Immature natural killer cell (primary cell): ENCODE measurements at regions not wholly inside any gene's neighbourhood (a gene's known extent, or its start where the extent isn't known, plus 50 kb on each side); places are given as distances from the start of the nearest gene placed in this dataset.

ENCODE experiments used
- DNase-seq, 3 donors: peaks; one replicate each; pipeline ENCODE4 v3.0.0; 2022; ENCODE audit warnings: mixed read lengths in 1 of 3
- H3K27ac Mint-ChIP-seq, 6 donors: one replicate each; pipeline ENCODE4 v1.8.0; 2020; ENCODE audit warnings: mixed read lengths in 6 of 6, mild to moderate bottlenecking in 5 of 6, inconsistent platforms in 4 of 6, moderate library complexity in 3 of 6
- H3K27me3 Mint-ChIP-seq, 3 donors: one replicate each; pipeline ENCODE4 v1.8.0; 2020 to 2021; ENCODE audit warnings: low read depth in 3 of 3, mild to moderate bottlenecking in 3 of 3, mixed read lengths in 3 of 3, moderate library complexity in 3 of 3, inconsistent platforms in 1 of 3
- H3K36me3 Mint-ChIP-seq, 3 donors: one replicate each; pipeline ENCODE4 v1.8.0; 2020; ENCODE audit warnings: mixed read lengths in 3 of 3, inconsistent platforms in 2 of 3, mild to moderate bottlenecking in 2 of 3
- H3K4me1 Mint-ChIP-seq, 2 donors: one replicate each; pipeline ENCODE4 v1.8.0; 2020; ENCODE audit warnings: inconsistent platforms in 2 of 2, mild to moderate bottlenecking in 2 of 2, mixed read lengths in 2 of 2, moderate library complexity in 1 of 2
- H3K4me3 Mint-ChIP-seq, 5 donors: one replicate each; pipeline ENCODE4 v1.8.0; 2020; ENCODE audit warnings: mild to moderate bottlenecking in 5 of 5, mixed read lengths in 5 of 5, inconsistent platforms in 3 of 5, moderate library complexity in 3 of 5
- H3K9me3 Mint-ChIP-seq, 6 donors: one replicate each; pipeline ENCODE4 v1.8.0; 2020; ENCODE audit warnings: mild to moderate bottlenecking in 6 of 6, mixed read lengths in 6 of 6, inconsistent platforms in 4 of 6, moderate library complexity in 3 of 6

DNA sequence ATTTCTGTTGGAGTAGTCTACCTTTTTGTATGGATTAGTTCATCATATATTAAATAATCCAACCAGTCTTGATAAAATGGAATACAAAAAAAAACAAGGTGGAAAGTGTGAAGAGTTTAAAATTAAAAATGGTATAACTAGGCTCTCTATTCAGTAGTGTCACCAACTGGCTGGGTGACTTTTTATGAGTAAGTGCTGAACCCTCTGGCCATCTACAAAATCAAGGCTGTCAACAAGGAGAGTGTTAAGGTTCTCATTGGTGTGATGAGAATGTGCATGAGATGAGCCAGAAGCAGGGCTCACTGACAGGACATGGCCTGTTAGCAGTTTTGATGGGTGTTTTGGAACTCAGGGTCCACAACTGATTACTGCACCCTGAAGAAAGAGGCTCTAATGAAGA, 343.2 kb downstream of the AASDHPPT start:
- Mint-ChIP-seq H3K36me3 (no peaks in the 10 kb centered on the region), H3K27ac (no peak overlapping the region)
- DNase-seq, result no peak

DNA sequence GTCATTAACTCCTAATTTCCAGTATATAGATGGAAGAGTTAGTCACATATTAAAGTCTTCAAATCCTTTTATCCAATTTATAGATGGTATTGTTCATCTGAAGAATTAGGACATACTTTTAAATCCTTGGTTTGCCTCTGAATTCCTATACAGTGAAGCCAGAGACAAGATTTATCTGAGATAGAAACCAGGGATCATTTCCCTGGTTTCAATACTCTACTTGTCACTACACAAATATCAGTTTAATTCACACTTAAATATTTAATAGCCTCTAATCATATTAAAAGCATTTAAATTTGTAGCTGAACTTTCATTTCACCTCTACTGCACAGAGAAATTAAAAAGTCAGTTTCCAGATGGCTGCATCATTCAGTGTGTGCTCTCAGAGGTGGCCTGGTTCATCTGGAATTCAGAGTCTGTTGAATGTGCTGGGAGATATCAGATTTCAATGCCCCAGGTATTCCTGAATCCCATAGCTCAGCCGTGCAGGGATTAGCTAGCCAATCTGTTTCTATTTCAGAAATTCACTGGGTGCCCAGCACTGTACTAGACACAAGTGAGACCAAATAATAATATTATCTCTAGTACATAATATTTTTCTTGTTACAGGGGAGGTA, 344.3 kb downstream of the AASDHPPT start:
- Mint-ChIP-seq H3K4me3 (no peak overlapping the region), H3K27me3 (no peaks in the 10 kb centered on the region), H3K4me1 (no peaks in the 10 kb centered on the region), H3K36me3 (no peaks in the 10 kb centered on the region), H3K27ac (no peak overlapping the region), H3K9me3 (peaks cover 10 to 19% (median 12%) of the 10 kb centered on the region in 6 donors)
- DNase-seq, result no peak

More for the DNA sequence above, 343.2 kb downstream of the AASDHPPT start:
- Mint-ChIP-seq H3K27me3 (no peaks in the 10 kb centered on the region), H3K4me3 (no peak overlapping the region), H3K4me1 (no peaks in the 10 kb centered on the region), H3K9me3 (peaks cover 12 to 23% (median 16%) of the 10 kb centered on the region in 6 donors)

DNA sequence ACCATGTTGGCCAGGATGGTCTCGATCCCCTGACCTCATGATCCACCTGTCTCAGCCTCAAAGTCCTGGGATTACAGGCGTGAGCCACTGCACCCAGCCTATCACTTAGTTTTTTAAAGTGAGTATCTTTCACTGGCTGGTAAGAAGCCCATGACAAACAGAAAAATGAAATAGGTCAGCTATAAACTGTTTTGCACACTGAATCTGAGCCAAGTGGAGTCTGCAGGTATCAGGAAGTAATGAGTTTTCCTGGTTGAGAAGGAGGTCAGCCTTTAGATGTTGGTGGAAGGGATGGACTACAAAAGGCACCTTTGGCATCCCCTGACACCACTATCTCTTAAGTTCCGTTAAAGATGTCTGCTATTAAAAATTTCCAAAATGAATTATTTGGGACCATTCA, 345.1 kb downstream of the AASDHPPT start:
- H3K27ac Mint-ChIP-seq, result no peak overlapping the region
- no peaks in the 10 kb centered on the region for H3K36me3 Mint-ChIP-seq
- peaks cover 9 to 18% (median 10%) of the 10 kb centered on the region in 6 donors for H3K9me3 Mint-ChIP-seq
- peaks cover 0 to 2% (median 0%) of the 10 kb centered on the region in 3 donors for H3K27me3 Mint-ChIP-seq
- H3K4me3 Mint-ChIP-seq, result no peak overlapping the region
- no peak for DNase-seq
- H3K4me1 Mint-ChIP-seq, result no peaks in the 10 kb centered on the region

DNA sequence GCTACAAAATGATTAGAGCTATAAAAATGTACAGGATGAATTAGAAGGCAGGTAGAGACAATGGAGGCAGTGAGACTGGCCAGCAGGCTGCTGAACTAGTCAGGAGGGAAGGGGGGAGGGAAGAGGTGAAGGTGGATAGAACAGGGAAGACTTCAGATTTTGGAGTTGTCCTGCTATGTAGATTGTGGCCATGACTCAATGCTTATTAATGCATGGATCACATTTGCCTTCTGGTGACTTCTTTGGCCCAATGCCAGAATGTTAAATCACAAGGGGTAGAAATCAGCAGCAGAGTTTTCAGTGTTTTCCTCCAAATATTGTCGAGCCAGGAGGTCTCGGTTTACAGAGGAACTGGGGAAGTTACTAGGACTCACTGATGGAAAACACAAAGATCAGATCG, 346.6 kb downstream of the AASDHPPT start:
- Mint-ChIP-seq H3K27me3 (peaks cover 0 to 2% (median 0%) of the 10 kb centered on the region in 3 donors), H3K27ac (no peak overlapping the region)

DNA sequence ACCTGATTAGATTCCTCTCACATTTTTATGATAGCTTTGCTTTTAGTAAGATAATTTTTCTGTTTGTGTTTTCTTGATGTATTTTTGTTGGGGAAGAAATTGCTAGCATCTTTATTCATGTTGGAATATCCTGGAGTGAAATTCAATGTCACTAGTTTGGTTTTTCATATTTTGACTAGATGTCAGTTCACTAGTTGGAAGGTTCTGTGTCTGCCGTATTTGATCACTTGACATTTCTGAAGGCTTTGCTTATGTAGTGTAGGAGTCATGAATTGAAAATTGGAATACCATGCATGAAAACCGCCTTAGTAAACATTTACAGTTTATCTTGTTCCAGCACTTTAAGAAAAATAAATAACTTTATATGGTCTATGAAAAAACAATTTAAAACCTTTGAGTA, 348.4 kb downstream of the AASDHPPT start:
- no peak for DNase-seq
- no peak overlapping the region for H3K27ac Mint-ChIP-seq
- no peaks in the 10 kb centered on the region for H3K4me1 Mint-ChIP-seq
- peaks cover 4 to 28% (median 10%) of the 10 kb centered on the region in 6 donors for H3K9me3 Mint-ChIP-seq
- H3K4me3 Mint-ChIP-seq, result no peak overlapping the region
- H3K27me3 Mint-ChIP-seq, result peaks cover 0 to 2% (median 0%) of the 10 kb centered on the region in 3 donors
- H3K36me3 Mint-ChIP-seq, result no peaks in the 10 kb centered on the region

More for the DNA sequence above, 346.6 kb downstream of the AASDHPPT start:
- Mint-ChIP-seq H3K4me3 (no peak overlapping the region), H3K36me3 (no peaks in the 10 kb centered on the region), H3K4me1 (no peaks in the 10 kb centered on the region), H3K9me3 (peaks cover 6 to 26% (median 10%) of the 10 kb centered on the region in 6 donors)
- DNase-seq, result no peak

DNA sequence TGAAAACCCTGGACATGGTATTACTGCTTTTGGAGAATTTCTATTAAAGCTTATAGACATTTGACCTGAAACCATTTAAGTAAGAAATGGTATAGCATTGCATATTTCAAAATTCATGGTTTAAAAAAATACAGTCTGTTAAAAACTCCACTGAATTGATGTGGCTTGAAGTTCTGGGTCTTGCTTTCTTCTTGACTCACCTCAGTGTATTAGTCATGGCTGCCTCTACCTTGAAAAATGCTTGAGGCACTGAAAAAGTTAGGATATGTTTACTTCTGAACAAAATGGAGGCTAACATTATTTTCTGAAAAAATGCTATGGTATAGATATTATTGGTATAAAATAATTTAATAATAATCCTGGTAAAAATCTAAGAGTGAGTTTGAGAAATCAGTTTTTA, 349.2 kb downstream of the AASDHPPT start:
- Mint-ChIP-seq H3K9me3 (peaks cover 0 to 30% (median 8%) of the 10 kb centered on the region in 6 donors), H3K4me3 (no peak overlapping the region), H3K4me1 (no peaks in the 10 kb centered on the region), H3K36me3 (no peaks in the 10 kb centered on the region), H3K27me3 (peaks cover 0 to 2% (median 0%) of the 10 kb centered on the region in 3 donors), H3K27ac (no peak overlapping the region)
- no peak for DNase-seq

DNA sequence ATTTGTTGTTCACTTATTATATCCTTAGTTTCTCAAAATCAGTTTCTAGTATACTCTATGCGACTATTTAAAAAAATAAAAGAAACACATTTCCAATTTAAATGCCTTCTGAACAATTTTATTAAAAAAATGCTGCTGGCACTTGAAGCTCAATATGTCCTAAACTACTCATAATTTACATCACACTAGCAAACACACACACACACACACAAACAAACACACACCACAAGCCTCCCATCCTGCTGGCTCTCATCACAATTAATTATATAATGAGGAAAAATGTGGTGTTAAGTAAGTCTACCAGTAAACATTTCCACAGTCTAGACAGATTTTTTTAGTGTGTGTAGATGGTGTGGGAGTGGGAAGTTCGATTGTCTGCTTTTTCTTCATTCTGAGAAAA, 350.3 kb downstream of the AASDHPPT start:
- DNase-seq, result no peak
- peaks cover 0 to 34% (median 8%) of the 10 kb centered on the region in 6 donors for H3K9me3 Mint-ChIP-seq
- H3K27me3 Mint-ChIP-seq, result peaks cover 0 to 2% (median 0%) of the 10 kb centered on the region in 3 donors
- no peaks in the 10 kb centered on the region for H3K36me3 Mint-ChIP-seq
- H3K27ac Mint-ChIP-seq, result no peak overlapping the region
- no peaks in the 10 kb centered on the region for H3K4me1 Mint-ChIP-seq
- H3K4me3 Mint-ChIP-seq, result no peak overlapping the region

DNA sequence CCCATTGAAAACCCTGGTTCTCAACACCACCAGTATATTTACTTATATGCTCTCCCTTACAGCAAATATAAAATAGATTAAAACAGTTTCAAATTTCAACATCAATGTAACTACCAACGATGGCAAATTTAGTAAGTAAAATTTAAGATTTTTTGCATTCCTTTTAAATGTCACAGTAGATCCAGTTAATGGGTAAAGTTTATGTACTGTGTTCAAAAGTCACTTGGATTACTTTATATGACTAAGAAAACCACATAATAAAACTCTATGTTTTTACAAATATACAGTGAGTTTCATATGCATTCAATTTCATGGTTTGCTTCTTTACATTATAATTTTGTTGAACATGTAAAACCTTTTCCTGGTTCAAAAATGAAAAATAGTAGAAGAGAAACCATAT, 364.6 kb downstream of the AASDHPPT start:
- no peak overlapping the region for H3K4me3 Mint-ChIP-seq
- H3K27me3 Mint-ChIP-seq, result no peaks in the 10 kb centered on the region
- no peaks in the 10 kb centered on the region for H3K36me3 Mint-ChIP-seq
- H3K4me1 Mint-ChIP-seq, result no peaks in the 10 kb centered on the region
- no peak for DNase-seq
- H3K27ac Mint-ChIP-seq, result no peak overlapping the region
- H3K9me3 Mint-ChIP-seq, result peaks cover 7 to 40% (median 17%) of the 10 kb centered on the region in 6 donors

DNA sequence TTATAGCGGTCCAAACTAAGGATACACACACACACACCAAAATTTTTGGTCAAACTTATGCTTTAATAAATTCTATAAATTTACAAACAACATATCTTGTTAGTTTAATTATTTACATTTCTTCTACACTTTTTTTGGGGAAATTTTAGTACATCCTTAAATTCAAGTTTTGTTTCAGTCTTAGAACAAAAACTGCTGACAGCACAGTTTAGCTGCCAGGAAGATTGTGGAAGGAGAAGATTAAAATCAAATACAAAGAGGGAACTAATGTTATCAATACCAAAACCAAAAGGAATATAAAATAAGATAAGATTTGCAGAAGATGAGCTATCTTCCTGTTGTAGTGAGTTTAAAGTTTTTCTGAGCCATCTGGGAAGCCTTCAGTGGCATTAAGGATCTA, 368.8 kb downstream of the AASDHPPT start:
- Mint-ChIP-seq H3K4me3 (no peak overlapping the region), H3K4me1 (no peaks in the 10 kb centered on the region), H3K36me3 (peaks cover 0 to 2% (median 0%) of the 10 kb centered on the region in 3 donors), H3K9me3 (peaks cover 8 to 64% (median 27%) of the 10 kb centered on the region in 6 donors), H3K27ac (no peak overlapping the region), H3K27me3 (no peaks in the 10 kb centered on the region)
- no peak for DNase-seq

DNA sequence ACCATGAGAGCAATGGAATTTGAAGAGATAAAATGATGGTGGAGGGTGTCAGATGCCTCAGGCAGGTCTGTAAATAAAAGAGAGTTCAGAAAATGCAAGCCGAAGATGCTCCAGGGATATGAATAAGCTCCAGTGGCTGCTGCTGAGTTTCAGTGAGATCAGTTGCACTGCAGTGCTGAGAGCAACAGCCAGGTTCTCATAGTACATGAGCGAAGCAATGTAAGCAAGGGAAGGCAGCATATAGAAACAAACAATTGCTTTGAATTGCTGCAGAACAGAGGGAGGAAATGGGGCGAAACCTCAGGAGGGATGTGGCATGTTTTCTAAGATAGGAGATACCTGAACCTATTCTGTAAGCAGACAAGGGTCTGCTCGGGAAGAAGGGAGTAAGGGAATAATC, 369.5 kb downstream of the AASDHPPT start:
- no peaks in the 10 kb centered on the region for H3K27me3 Mint-ChIP-seq
- no peak overlapping the region for H3K4me3 Mint-ChIP-seq
- H3K4me1 Mint-ChIP-seq, result no peaks in the 10 kb centered on the region
- H3K36me3 Mint-ChIP-seq, result peaks cover 0 to 3% (median 0%) of the 10 kb centered on the region in 3 donors
- DNase-seq, result no peak
- H3K27ac Mint-ChIP-seq, result no peak overlapping the region
- H3K9me3 Mint-ChIP-seq, result peaks cover 8 to 57% (median 27%) of the 10 kb centered on the region in 6 donors

DNA sequence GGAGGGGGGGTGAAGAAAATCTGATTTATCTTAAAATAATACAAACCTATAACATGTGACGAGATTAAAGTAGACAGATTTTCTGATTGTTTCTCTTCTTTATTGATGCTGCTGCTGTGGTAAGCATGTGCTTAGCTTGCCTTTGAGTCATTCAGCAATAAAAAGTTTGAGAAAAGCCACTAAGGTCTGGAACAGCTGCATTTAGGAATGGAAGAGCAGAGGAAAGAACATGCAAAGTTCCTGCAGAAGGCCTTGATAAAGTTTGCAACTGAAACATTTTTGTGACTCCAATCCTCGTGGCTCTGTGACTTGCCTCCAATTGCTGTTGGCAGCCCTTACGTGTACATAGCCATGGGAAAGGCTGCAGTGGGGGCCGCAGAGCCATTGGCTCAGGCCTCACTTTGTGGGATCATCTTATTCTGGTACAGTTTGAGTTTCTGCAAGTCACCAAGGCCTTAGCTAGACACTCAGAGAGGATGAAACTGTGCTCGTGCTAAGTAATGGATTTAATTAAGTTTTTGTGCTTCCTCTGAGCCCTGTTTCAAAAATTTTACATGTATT, 370.2 kb downstream of the AASDHPPT start:
- Mint-ChIP-seq H3K27me3 (no peaks in the 10 kb centered on the region), H3K27ac (no peak overlapping the region), H3K9me3 (peaks cover 8 to 56% (median 30%) of the 10 kb centered on the region in 6 donors), H3K36me3 (peaks cover 0 to 3% (median 0%) of the 10 kb centered on the region in 3 donors), H3K4me3 (no peak overlapping the region), H3K4me1 (no peaks in the 10 kb centered on the region)
- DNase-seq, result no peak

DNA sequence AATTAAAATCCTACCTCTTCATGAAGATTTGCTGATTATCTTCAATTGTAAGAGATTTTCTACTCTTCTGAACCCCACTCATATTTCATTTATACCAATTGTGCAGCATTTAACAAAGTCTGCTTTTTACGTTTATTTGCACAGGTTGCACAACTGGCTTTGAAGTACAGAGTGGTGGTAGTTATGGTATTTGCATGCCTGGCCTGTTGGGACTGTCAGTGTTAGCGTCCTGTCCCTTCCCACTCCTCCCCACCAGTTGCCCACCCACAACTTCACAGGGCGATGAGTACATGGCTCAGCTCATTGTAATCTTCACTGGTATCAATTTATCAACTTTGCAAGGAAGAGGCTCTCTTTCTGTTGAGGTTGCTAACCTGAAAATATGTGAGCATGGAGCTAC, 372.3 kb downstream of the AASDHPPT start:
- Mint-ChIP-seq H3K27ac (no peak overlapping the region), H3K4me1 (no peaks in the 10 kb centered on the region)
- DNase-seq, result no peak

DNA sequence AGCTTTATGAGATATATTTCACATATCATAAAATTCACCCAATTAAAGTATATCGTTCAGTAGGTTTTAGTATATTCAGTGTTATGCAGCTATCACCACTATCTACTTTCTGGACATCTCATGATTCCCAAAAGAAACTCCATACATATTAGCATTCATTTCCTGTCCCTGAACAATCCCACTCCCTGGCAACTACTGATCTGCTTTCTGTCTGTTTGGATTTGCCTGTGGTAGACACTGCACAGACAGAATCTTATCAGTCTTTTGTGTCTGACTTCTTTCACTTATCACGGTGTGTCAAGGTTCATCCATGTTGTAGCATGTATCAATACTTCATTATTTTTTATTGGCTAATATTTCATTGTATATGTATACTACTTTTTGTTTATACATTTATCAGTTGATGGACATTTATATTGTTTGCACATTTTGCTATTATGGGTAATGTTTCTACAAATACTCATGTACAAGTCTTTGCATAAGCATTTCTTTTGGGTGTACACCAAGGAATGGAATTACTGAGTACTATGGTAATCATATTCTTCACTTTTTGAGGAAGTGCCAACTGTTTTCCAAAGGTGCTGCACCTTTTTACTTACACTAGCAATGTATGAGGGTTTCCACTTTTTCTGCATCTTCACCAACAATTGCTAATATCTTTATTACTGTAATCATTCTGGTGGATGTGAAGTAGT, 373.9 kb downstream of the AASDHPPT start:
- DNase-seq, result no peak
- H3K4me3 Mint-ChIP-seq, result no peak overlapping the region
- no peaks in the 10 kb centered on the region for H3K27me3 Mint-ChIP-seq
- no peak overlapping the region for H3K27ac Mint-ChIP-seq
- H3K4me1 Mint-ChIP-seq, result no peaks in the 10 kb centered on the region
- H3K36me3 Mint-ChIP-seq, result peaks cover 0 to 3% (median 0%) of the 10 kb centered on the region in 3 donors
- peaks cover 13 to 58% (median 36%) of the 10 kb centered on the region in 6 donors for H3K9me3 Mint-ChIP-seq

More for the DNA sequence above, 372.3 kb downstream of the AASDHPPT start:
- H3K9me3 Mint-ChIP-seq, result peaks cover 13 to 69% (median 35%) of the 10 kb centered on the region in 6 donors
- no peaks in the 10 kb centered on the region for H3K27me3 Mint-ChIP-seq
- peaks cover 0 to 3% (median 0%) of the 10 kb centered on the region in 3 donors for H3K36me3 Mint-ChIP-seq
- H3K4me3 Mint-ChIP-seq, result no peak overlapping the region

DNA sequence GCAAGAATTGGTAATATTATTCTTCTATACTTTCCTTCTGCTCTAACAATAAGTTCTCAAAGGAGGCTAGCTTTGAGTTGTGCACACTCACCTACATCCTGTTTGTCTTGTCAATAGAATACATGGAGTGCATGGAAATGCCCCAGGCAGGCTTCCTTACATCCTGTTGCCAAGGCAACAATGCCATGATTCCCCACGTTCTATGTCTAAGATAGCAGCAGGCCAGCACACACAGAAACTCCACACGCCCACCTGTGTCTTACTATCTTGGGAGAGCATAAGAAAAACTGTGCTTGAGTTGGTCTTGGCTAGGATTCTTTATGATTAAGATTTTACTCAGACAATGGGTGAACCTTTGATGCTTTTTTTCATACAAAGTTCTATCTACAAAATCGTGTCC, 379.2 kb downstream of the AASDHPPT start:
- Mint-ChIP-seq H3K36me3 (no peaks in the 10 kb centered on the region), H3K27me3 (no peaks in the 10 kb centered on the region), H3K9me3 (peaks cover 7 to 46% (median 29%) of the 10 kb centered on the region in 6 donors)

More for the DNA sequence above, 379.2 kb downstream of the AASDHPPT start:
- no peak overlapping the region for H3K4me3 Mint-ChIP-seq
- H3K4me1 Mint-ChIP-seq, result no peaks in the 10 kb centered on the region
- DNase-seq, result no peak
- H3K27ac Mint-ChIP-seq, result no peak overlapping the region
